ENCODE measurements at regions not wholly inside any gene's neighbourhood (a gene's known extent, or its start where the extent isn't known, plus 50 kb on each side); places are given as distances from the start of the nearest gene placed in this dataset.

- TF ChIP-seq CTCF (IDR thresholded peaks at IDR 0.05; ENCODE audit: low read depth, low read length, missing input control) (no peak), YY1 (IDR thresholded peaks at IDR 0.05) (no peak), FOXA1 (IDR thresholded peaks at IDR 0.05) (no peak), TAF1 (conservative IDR thresholded peaks at IDR 0.05) (no peak), EGR1 (IDR thresholded peaks at IDR 0.05; ENCODE audit: low read depth in 2 of 2) (no peak), MAX (IDR thresholded peaks at IDR 0.05) (no peak), RAD21 (IDR thresholded peaks at IDR 0.05) (no peak), SP1 (IDR thresholded peaks at IDR 0.05) (no peak), REST (IDR thresholded peaks at IDR 0.05) (no peak)
These were observed 231.0 kb downstream of the PLK2 start for GRCh38 chr5:58228896-58229295.

Measured in liver (tissue), 3 donors.